HepG2 (cell line): ENCODE measurements at regions not wholly inside any gene's neighbourhood (a gene's known extent, or its start where the extent isn't known, plus 50 kb on each side); places are given as distances from the start of the nearest gene placed in this dataset.

Experiments
- ATAC-seq: fragments of 200-7000 bp; cut with Tn5 transposase; 3 replicates; pipeline ENCODE4 v1.9.1; 2020; ENCODE audit warnings: mild to moderate bottlenecking, moderate library complexity
- BruUV-seq: library from RNA; stranded (reverse); fragments of 400-500 nt; replicated peaks from 2 replicates; lab custom pipeline; 2021; lab: Mats Ljungman, UMichigan
- CTCF ChIA-PET: fragments of 300-600 bp; formaldehyde crosslinking; extraction: SDS; loops from one replicate; lab custom pipeline; 2021; ENCODE audit warnings: low total read pairs, inconsistent platforms, low intra/inter-chr PET ratio; lab: Yijun Ruan, JAX
- POLR2A ChIA-PET: fragments of 350-600 bp; sonication (Branson Sonifier 250); formaldehyde crosslinking; loops from one replicate; lab custom pipeline; 2020; ENCODE audit warnings: antibody characterized with exemption, inconsistent platforms; lab: Yijun Ruan, JAX
- DNase-seq: peaks from one replicate; pipeline ENCODE4 v3.0.0-alpha.2; 2015; ENCODE audit warnings: low spot score
- FAIRE-seq: peaks from 3 replicates; lab custom pipeline; 2011; peaks lifted over from hg19 to GRCh38; lab: Jason Lieb, UNC
- H2AFZ ChIP-seq: one replicate; pipeline ENCODE4 v1.6.1; 2011; ENCODE audit warnings: low read length, inconsistent platforms
- H3K27ac ChIP-seq: fragments of 300-600 bp; 3 replicates; pipeline ENCODE4 v1.8.0; 2011; ENCODE audit warnings: mixed run types, mild to moderate bottlenecking, mixed read lengths, low read length, inconsistent platforms; ENCODE audit not compliant: insufficient read depth; ENCODE audit errors: extremely low read length
- H3K27me3 ChIP-seq, 2 experiments: fragments of 200-600 bp in 1 of 2; 2 replicates in 1 of 2; 3 replicates in 1 of 2; pipeline versions ENCODE4 v1.6.0 to v1.8.0; 2011; ENCODE audit warnings: low read length in 2 of 2, mild to moderate bottlenecking in 2 of 2, moderate library complexity in 2 of 2, inconsistent platforms in 1 of 2; ENCODE audit not compliant: insufficient read depth in 2 of 2, control insufficient read depth in 1 of 2
- H3K36me3 ChIP-seq, 2 experiments: fragments of 200-600 bp in 1 of 2; replicated peaks in 1 of 2; 2 replicates in 1 of 2; 3 replicates in 1 of 2; pipeline versions ENCODE4 v1.5.1 to v1.8.0; 2011; ENCODE audit warnings: low read length in 2 of 2, inconsistent platforms in 1 of 2; ENCODE audit not compliant: insufficient read depth in 2 of 2, control insufficient read depth in 1 of 2
- H3K4me1 ChIP-seq: 2 replicates; pipeline ENCODE4 v1.5.1; 2012; ENCODE audit warnings: low read length, inconsistent platforms; ENCODE audit not compliant: insufficient read depth
- H3K4me2 ChIP-seq: 2 replicates; pipeline ENCODE4 v1.6.0; 2011; ENCODE audit warnings: low read depth, low read length, inconsistent platforms
- H3K4me3 ChIP-seq, 3 experiments: fragments of 200-600 bp in 1 of 3; sonication (generic), shearing (Covaris generic) in 1 of 3; replicated peaks in 1 of 3; 2 replicates each; pipeline ENCODE4 v1.5.1; 2011 to 2016; ENCODE audit warnings: low read length in 3 of 3, inconsistent platforms in 2 of 3, low read depth in 2 of 3, mild to moderate bottlenecking in 2 of 3, control low read depth in 1 of 3, mixed read lengths in 1 of 3; ENCODE audit not compliant: insufficient read depth in 1 of 3
- H3K79me2 ChIP-seq: one replicate; pipeline ENCODE4 v1.6.1; 2011; ENCODE audit warnings: low read length, inconsistent platforms; ENCODE audit not compliant: insufficient read depth
- H3K9ac ChIP-seq: 2 replicates; pipeline ENCODE4 v1.6.0; 2011; ENCODE audit warnings: mild to moderate bottlenecking, low read depth, low read length, inconsistent platforms; ENCODE audit not compliant: insufficient read depth
- H3K9me3 ChIP-seq: 2 replicates; pipeline ENCODE4 v1.5.1; 2012; ENCODE audit warnings: mild to moderate bottlenecking, low read length
- H4K20me1 ChIP-seq: 2 replicates; pipeline ENCODE4 v1.6.0; 2011; ENCODE audit warnings: inconsistent platforms, mild to moderate bottlenecking, low read length, moderate library complexity; ENCODE audit not compliant: insufficient read depth
- GPN1 ChIP-seq: sonication (generic); formaldehyde crosslinking; IDR thresholded peaks from 2 replicates; pipeline ENCODE4 v1.5.1; 2020; ENCODE audit warnings: missing genetic modification reagents, borderline replicate concordance
- GZF1 ChIP-seq: sonication (generic); formaldehyde crosslinking; IDR thresholded peaks from 2 replicates; pipeline ENCODE4 v1.5.1; 2020; ENCODE audit warnings: mild to moderate bottlenecking, missing genetic modification reagents
- IKZF1 ChIP-seq: fragments of 450-650 bp; IDR thresholded peaks from 2 replicates; pipeline ENCODE4 v1.7.1; 2016
- KAT2B ChIP-seq: fragments of 150-350 bp; IDR thresholded peaks from 2 replicates; pipeline ENCODE4 v1.6.1; 2014; ENCODE audit warnings: low read depth, low read length, borderline replicate concordance
- PCBP1 ChIP-seq: fragments of 200-400 bp; formaldehyde crosslinking; IDR thresholded peaks from 2 replicates; pipeline ENCODE4 v1.6.1; 2017; ENCODE audit warnings: mild to moderate bottlenecking, low read depth, low read length, borderline replicate concordance
- RARG ChIP-seq: sonication (generic); formaldehyde crosslinking; IDR thresholded peaks from 2 replicates; pipeline ENCODE4 v1.4.0; 2020; ENCODE audit warnings: low read depth, mild to moderate bottlenecking, missing genetic modification reagents
- THYN1 ChIP-seq: sonication (generic); formaldehyde crosslinking; IDR thresholded peaks from 2 replicates; pipeline ENCODE4 v1.8.1; 2023; ENCODE audit warnings: low read depth, mild to moderate bottlenecking, moderate library complexity, missing genetic modification reagents, borderline replicate concordance
- ZNF562 ChIP-seq: sonication (generic); formaldehyde crosslinking; IDR thresholded peaks from 2 replicates; pipeline ENCODE4 v1.8.0; 2022; ENCODE audit warnings: missing genetic modification reagents, borderline replicate concordance
- WGBS: methylation state at CpG from one replicate; pipeline ENCODE4 v1.1.6; 2017; ENCODE audit warnings: low lambda C conversion rate; 5-methylcytosine and 5-hydroxymethylcytosine counted together
- in situ Hi-C: cut with HindIII; loops from 2 replicates; pipeline ENCODE4 v1.10.0; 2017; ENCODE audit warnings: low pct_unique_long_range_greater_than_20kb; ENCODE audit not compliant: extremely low pct_ligation_motif_present
- intact Hi-C: fragments of 100-400 bp; cut with micrococcal nuclease; formaldehyde crosslinking; loops from one replicate; pipeline ENCODE4 v1.10.0; 2022; ENCODE audit not compliant: unreplicated experiment
- TF ChIP-seq, protein P1 (sequence below): sonication (generic); formaldehyde crosslinking; conservative IDR thresholded peaks from 2 replicates; pipeline ENCODE4 v1.4.0; 2020; ENCODE audit warnings: missing genetic modification reagents
- TF ChIP-seq, protein P2 (sequence below): sonication (generic); formaldehyde crosslinking; IDR thresholded peaks from 2 replicates; pipeline ENCODE4 v1.5.0; 2020; ENCODE audit warnings: missing genetic modification reagents
- TF ChIP-seq, protein P3 (sequence below): fragments of 450-650 bp; IDR thresholded peaks from 2 replicates; pipeline ENCODE4 v1.6.1; 2017
- TF ChIP-seq, protein P4 (sequence below), 2 experiments: sonication (generic) in 1 of 2; formaldehyde crosslinking in 1 of 2; IDR thresholded peaks; 2 replicates each; pipeline versions ENCODE4 v1.4.0 to v1.6.1; 2016 to 2020; ENCODE audit warnings: borderline replicate concordance in 1 of 2, low read depth in 1 of 2, mild to moderate bottlenecking in 1 of 2, missing genetic modification reagents in 1 of 2

DNA sequence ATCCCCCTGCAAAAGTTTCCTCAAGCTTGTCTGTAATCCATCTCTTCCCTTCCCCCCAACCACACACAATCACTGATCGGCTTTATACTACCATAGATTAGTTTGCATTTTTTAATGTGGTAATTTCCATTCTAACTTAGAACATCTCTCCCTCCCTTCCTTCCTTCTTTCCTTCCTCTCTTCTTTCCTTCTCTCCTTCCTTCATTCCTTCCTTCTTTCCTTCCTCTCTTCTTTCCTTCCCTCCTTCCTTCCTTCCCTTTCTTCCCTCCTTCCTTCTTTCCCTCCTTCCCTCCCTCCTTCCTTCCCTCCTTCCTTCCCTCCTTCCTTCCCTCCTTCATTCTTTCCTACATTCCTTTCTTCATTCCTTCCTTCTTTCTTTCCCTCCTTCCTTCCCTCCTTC lies 166.2 kb upstream of the MSX2 start:
- WGBS: 35% methylated on average over 1 of the region's 1 CpG
- POLR2A ChIA-PET: no interaction called here
- Histone ChIP-seq H3K9me3 (no peaks in the 10 kb centered on the region), H3K4me2 (no peak overlapping the region), H3K79me2 (no peaks in the 10 kb centered on the region), H3K4me1 (no peaks in the 10 kb centered on the region), H3K4me3 (no peak overlapping the region), H3K36me3 (no peaks in the 10 kb centered on the region), H3K27ac (no peak overlapping the region), H3K27me3 (peaks cover 0 to 9% of the 10 kb centered on the region in 2 experiments; a peak in 1 of 5 replicates), H4K20me1 (no peaks in the 10 kb centered on the region), H2AFZ (no peak overlapping the region), H3K9ac (no peak overlapping the region)
- intact Hi-C loops: no loop called here
- BruUV-seq: no TSS peak
- FAIRE-seq (no peak), DNase-seq (no peak), ATAC-seq (no peak)
- in situ Hi-C loops: no loop called here
- CTCF ChIA-PET: no interaction called here
- TF ChIP-seq GZF1 (CRISPR knock-in tag) (no peak), RARG (CRISPR knock-in tag) (no peak), IKZF1 (no peak), KAT2B (no peak), PCBP1 (no peak), THYN1 (CRISPR knock-in tag) (no peak), GPN1 (no peak), ZNF562 (no peak)
- TF ChIP-seq, protein P1, sequence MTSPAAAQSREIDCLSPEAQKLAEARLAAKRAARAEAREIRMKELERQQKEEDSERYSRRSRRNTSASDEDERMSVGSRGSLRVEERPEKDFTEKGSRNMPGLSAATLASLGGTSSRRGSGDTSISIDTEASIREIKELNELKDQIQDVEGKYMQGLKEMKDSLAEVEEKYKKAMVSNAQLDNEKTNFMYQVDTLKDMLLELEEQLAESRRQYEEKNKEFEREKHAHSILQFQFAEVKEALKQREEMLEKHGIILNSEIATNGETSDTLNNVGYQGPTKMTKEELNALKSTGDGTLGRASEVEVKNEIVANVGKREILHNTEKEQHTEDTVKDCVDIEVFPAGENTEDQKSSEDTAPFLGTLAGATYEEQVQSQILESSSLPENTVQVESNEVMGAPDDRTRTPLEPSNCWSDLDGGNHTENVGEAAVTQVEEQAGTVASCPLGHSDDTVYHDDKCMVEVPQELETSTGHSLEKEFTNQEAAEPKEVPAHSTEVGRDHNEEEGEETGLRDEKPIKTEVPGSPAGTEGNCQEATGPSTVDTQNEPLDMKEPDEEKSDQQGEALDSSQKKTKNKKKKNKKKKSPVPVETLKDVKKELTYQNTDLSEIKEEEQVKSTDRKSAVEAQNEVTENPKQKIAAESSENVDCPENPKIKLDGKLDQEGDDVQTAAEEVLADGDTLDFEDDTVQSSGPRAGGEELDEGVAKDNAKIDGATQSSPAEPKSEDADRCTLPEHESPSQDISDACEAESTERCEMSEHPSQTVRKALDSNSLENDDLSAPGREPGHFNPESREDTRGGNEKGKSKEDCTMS (CRISPR knock-in tag): no peak
- TF ChIP-seq, protein P2, sequence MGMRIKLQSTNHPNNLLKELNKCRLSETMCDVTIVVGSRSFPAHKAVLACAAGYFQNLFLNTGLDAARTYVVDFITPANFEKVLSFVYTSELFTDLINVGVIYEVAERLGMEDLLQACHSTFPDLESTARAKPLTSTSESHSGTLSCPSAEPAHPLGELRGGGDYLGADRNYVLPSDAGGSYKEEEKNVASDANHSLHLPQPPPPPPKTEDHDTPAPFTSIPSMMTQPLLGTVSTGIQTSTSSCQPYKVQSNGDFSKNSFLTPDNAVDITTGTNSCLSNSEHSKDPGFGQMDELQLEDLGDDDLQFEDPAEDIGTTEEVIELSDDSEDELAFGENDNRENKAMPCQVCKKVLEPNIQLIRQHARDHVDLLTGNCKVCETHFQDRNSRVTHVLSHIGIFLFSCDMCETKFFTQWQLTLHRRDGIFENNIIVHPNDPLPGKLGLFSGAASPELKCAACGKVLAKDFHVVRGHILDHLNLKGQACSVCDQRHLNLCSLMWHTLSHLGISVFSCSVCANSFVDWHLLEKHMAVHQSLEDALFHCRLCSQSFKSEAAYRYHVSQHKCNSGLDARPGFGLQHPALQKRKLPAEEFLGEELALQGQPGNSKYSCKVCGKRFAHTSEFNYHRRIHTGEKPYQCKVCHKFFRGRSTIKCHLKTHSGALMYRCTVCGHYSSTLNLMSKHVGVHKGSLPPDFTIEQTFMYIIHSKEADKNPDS (CRISPR knock-in tag): no peak
- TF ChIP-seq, protein P3, sequence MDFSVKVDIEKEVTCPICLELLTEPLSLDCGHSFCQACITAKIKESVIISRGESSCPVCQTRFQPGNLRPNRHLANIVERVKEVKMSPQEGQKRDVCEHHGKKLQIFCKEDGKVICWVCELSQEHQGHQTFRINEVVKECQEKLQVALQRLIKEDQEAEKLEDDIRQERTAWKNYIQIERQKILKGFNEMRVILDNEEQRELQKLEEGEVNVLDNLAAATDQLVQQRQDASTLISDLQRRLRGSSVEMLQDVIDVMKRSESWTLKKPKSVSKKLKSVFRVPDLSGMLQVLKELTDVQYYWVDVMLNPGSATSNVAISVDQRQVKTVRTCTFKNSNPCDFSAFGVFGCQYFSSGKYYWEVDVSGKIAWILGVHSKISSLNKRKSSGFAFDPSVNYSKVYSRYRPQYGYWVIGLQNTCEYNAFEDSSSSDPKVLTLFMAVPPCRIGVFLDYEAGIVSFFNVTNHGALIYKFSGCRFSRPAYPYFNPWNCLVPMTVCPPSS: no peak
- TF ChIP-seq, protein P4, sequence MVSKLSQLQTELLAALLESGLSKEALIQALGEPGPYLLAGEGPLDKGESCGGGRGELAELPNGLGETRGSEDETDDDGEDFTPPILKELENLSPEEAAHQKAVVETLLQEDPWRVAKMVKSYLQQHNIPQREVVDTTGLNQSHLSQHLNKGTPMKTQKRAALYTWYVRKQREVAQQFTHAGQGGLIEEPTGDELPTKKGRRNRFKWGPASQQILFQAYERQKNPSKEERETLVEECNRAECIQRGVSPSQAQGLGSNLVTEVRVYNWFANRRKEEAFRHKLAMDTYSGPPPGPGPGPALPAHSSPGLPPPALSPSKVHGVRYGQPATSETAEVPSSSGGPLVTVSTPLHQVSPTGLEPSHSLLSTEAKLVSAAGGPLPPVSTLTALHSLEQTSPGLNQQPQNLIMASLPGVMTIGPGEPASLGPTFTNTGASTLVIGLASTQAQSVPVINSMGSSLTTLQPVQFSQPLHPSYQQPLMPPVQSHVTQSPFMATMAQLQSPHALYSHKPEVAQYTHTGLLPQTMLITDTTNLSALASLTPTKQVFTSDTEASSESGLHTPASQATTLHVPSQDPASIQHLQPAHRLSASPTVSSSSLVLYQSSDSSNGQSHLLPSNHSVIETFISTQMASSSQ (IDR thresholded peaks at IDR 0.05; ENCODE audit: low read depth): no peak
- TF ChIP-seq, protein P4 (CRISPR knock-in tag; IDR thresholded peaks at IDR 0.05; ENCODE audit: borderline replicate concordance): no peak
